ENCODE measurements at regions not wholly inside any gene's neighbourhood (a gene's known extent, or its start where the extent isn't known, plus 50 kb on each side); places are given as distances from the start of the nearest gene placed in this dataset.

DNA sequence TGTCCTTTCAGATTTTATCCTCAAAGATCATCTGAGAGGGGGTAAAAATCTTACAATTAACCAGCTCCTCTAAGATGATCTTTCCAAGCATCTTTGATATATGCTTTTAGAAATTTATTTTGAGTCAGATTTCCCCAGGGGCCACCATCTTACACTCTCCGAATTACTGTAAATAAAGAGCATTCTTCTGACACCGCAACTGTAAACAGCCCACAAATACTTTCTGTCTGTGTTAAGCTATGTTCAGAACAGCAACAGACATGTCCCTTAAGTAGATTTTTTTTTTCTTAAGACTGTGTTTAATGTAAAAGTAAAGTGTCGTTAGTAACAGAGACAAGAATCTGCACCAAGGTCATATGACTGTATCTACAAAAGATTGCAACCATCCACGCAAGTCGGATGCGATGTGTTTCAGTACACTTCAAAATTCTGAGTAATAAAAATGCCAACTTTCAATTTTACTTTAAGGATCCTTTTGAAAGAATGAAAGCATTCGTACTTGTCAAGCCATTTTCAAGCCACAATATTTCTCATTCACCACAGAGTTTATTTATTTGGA is 159.0 kb upstream of the KCNH8 start:
- TF ChIP-seq, protein P1, sequence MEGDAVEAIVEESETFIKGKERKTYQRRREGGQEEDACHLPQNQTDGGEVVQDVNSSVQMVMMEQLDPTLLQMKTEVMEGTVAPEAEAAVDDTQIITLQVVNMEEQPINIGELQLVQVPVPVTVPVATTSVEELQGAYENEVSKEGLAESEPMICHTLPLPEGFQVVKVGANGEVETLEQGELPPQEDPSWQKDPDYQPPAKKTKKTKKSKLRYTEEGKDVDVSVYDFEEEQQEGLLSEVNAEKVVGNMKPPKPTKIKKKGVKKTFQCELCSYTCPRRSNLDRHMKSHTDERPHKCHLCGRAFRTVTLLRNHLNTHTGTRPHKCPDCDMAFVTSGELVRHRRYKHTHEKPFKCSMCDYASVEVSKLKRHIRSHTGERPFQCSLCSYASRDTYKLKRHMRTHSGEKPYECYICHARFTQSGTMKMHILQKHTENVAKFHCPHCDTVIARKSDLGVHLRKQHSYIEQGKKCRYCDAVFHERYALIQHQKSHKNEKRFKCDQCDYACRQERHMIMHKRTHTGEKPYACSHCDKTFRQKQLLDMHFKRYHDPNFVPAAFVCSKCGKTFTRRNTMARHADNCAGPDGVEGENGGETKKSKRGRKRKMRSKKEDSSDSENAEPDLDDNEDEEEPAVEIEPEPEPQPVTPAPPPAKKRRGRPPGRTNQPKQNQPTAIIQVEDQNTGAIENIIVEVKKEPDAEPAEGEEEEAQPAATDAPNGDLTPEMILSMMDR (IDR thresholded peaks at IDR 0.05) = no peak
- TF ChIP-seq POLR2A (IDR thresholded peaks at IDR 0.05) = no peak

Measured in Peyer's patch (tissue), 4 donors.